K562 (cell line): ENCODE measurements at regions not wholly inside any gene's neighbourhood (a gene's known extent, or its start where the extent isn't known, plus 50 kb on each side); places are given as distances from the start of the nearest gene placed in this dataset.

Experiments used
- ATAC-seq: fragments of 200-7000 bp; cut with Tn5 transposase; 3 replicates; pipeline ENCODE4 v1.9.1; 2020; ENCODE audit warnings: moderate library complexity
- BruUV-seq: library from RNA; stranded (reverse); fragments of 400-500 nt; replicated peaks from 2 replicates; lab custom pipeline; 2021; lab: Mats Ljungman, UMichigan
- CTCF ChIA-PET: fragments of 300-600 bp; formaldehyde crosslinking; extraction: SDS; loops from one replicate; lab custom pipeline; 2021; ENCODE audit warnings: low intra/inter-chr PET ratio; lab: Yijun Ruan, JAX
- POLR2A ChIA-PET: fragments of 300-600, 350-650 bp; sonication (Branson Sonifier 250); formaldehyde crosslinking; extraction: SDS; loops from one replicate; lab custom pipeline; 2021; ENCODE audit warnings: antibody characterized with exemption, inconsistent platforms; lab: Yijun Ruan, JAX
- DNase-seq, 4 experiments: peaks; one replicate each; pipeline versions ENCODE4 v3.0.0 to v3.0.0-alpha.2; 2011 to 2018; ENCODE audit warnings: low spot score in 3 of 4, mixed read lengths in 3 of 4; ENCODE audit errors: extremely low read depth in 1 of 4
- FAIRE-seq: peaks from 2 replicates; lab custom pipeline; 2011; peaks lifted over from hg19 to GRCh38; lab: Jason Lieb, UNC
- H2AFZ ChIP-seq: 2 replicates; pipeline ENCODE4 v1.6.0; 2011; ENCODE audit warnings: low read depth, low read length, control low read depth, inconsistent platforms
- H3K27ac ChIP-seq: fragments of 200-600 bp; 3 replicates; pipeline ENCODE4 v1.8.0; 2011; ENCODE audit warnings: low read depth, mild to moderate bottlenecking, control low read depth, inconsistent platforms, low read length, moderate library complexity, mixed read lengths; ENCODE audit errors: extremely low read depth
- H3K27me3 ChIP-seq, 2 experiments: fragments of 300-600 bp in 1 of 2; 2 replicates in 1 of 2; 3 replicates in 1 of 2; pipeline versions ENCODE4 v1.6.0 to v1.8.0; 2011; ENCODE audit warnings: inconsistent platforms in 2 of 2, low read length in 2 of 2, mild to moderate bottlenecking in 1 of 2, mixed read lengths in 1 of 2, moderate library complexity in 1 of 2; ENCODE audit not compliant: control insufficient read depth in 2 of 2, insufficient read depth in 2 of 2
- H3K36me3 ChIP-seq: fragments of 300-600 bp; 3 replicates; pipeline ENCODE4 v1.8.0; 2011; ENCODE audit warnings: mild to moderate bottlenecking, low read length, inconsistent platforms; ENCODE audit not compliant: control insufficient read depth, insufficient read depth
- H3K4me1 ChIP-seq, 2 experiments: fragments of 200-600 bp in 1 of 2; replicated peaks in 1 of 2; 2 replicates in 1 of 2; 3 replicates in 1 of 2; pipeline versions ENCODE4 v1.5.1 to v1.8.0; 2011; ENCODE audit warnings: inconsistent platforms in 2 of 2, low read length in 2 of 2, mild to moderate bottlenecking in 1 of 2, mixed read lengths in 1 of 2, moderate library complexity in 1 of 2; ENCODE audit not compliant: control insufficient read depth in 2 of 2, insufficient read depth in 2 of 2
- H3K4me2 ChIP-seq: 2 replicates; pipeline ENCODE4 v1.6.1; 2011; ENCODE audit warnings: low read length, control low read depth, inconsistent platforms, mixed read lengths; ENCODE audit not compliant: insufficient read depth
- H3K4me3 ChIP-seq: fragments of 200-600 bp; sonication (generic), shearing (Covaris generic); 2 replicates; pipeline ENCODE4 v1.5.1; 2016; ENCODE audit warnings: control low read depth, inconsistent platforms
- H3K79me2 ChIP-seq: fragments of 200-600 bp; 3 replicates; pipeline ENCODE4 v1.8.0; 2011; ENCODE audit warnings: low read length, inconsistent platforms; ENCODE audit not compliant: control insufficient read depth, insufficient read depth
- H3K9ac ChIP-seq, 2 experiments: 2 replicates each; pipeline versions ENCODE4 v1.6.0 to v1.6.1; 2011; ENCODE audit warnings: low read depth in 2 of 2, low read length in 2 of 2, control low read depth in 1 of 2, inconsistent platforms in 1 of 2, mild to moderate bottlenecking in 1 of 2, mixed read lengths in 1 of 2; ENCODE audit not compliant: insufficient read depth in 1 of 2
- H3K9me1 ChIP-seq: one replicate; pipeline ENCODE4 v1.6.0; 2011; ENCODE audit warnings: inconsistent platforms, mild to moderate bottlenecking, low read length, moderate library complexity; ENCODE audit not compliant: control insufficient read depth, insufficient read depth
- H3K9me3 ChIP-seq: replicated peaks from 2 replicates; pipeline ENCODE4 v1.5.1; 2011; ENCODE audit warnings: low read depth, low read length, inconsistent platforms; ENCODE audit not compliant: control insufficient read depth, insufficient read depth
- H4K20me1 ChIP-seq: replicated peaks from 2 replicates; pipeline ENCODE4 v1.6.1; 2011; ENCODE audit warnings: low read length, inconsistent platforms, mixed read lengths; ENCODE audit not compliant: control insufficient read depth, insufficient read depth
- BRCA1 ChIP-seq, 2 experiments: fragments of 450-650 bp in 1 of 2; sonication (generic) in 1 of 2; formaldehyde crosslinking in 1 of 2; IDR thresholded peaks; 2 replicates each; pipeline versions ENCODE4 v1.5.0 to v1.6.1; 2017 to 2020; ENCODE audit warnings: mild to moderate bottlenecking in 1 of 2, missing genetic modification reagents in 1 of 2
- FOXP4 ChIP-seq: sonication (generic); formaldehyde crosslinking; IDR thresholded peaks from 2 replicates; pipeline ENCODE4 v1.8.0; 2022; ENCODE audit warnings: mild to moderate bottlenecking, missing genetic modification reagents, borderline replicate concordance
- SIX5 ChIP-seq, 2 experiments: IDR thresholded peaks; 2 replicates each; pipeline ENCODE4 v1.6.1; 2011; ENCODE audit warnings: low read length in 2 of 2, borderline replicate concordance in 1 of 2, low read depth in 1 of 2, mild to moderate bottlenecking in 1 of 2, moderate library complexity in 1 of 2; ENCODE audit not compliant: insufficient read depth in 1 of 2
- THAP12 ChIP-seq: fragments of 250-450 bp; sonication (Bioruptor Pico); IDR thresholded peaks from 2 replicates; pipeline ENCODE4 v1.9.0; 2021; ENCODE audit warnings: mild to moderate bottlenecking, inconsistent platforms
- ZBTB49 ChIP-seq: sonication (generic); formaldehyde crosslinking; IDR thresholded peaks from 2 replicates; pipeline ENCODE4 v1.8.0; 2022; ENCODE audit warnings: missing genetic modification reagents, mild to moderate bottlenecking, borderline replicate concordance
- ZKSCAN3 ChIP-seq: fragments of 250-450 bp; sonication (Bioruptor Pico); IDR thresholded peaks from 2 replicates; pipeline ENCODE4 v1.4.0; 2020
- ZNF699 ChIP-seq: fragments of 250-450 bp; sonication (Bioruptor Pico); IDR thresholded peaks from 2 replicates; pipeline ENCODE4 v1.8.0; 2021; ENCODE audit warnings: mild to moderate bottlenecking, moderate library complexity; ENCODE audit not compliant: insufficient replicate concordance
- WGBS: fragments of 100-300 bp; shearing (Covaris generic); methylation state at CpG from one replicate; pipeline ENCODE4 v1.1.6; 2016; ENCODE audit warnings: low coverage, mixed read lengths; ENCODE audit not compliant: insufficient coverage; ENCODE audit errors: missing lambda C conversion rate; 5-methylcytosine and 5-hydroxymethylcytosine counted together
- in situ Hi-C: fragments of 300-500 bp; cut with MboI; formaldehyde crosslinking; loops from 4 replicates; pipeline ENCODE4 v1.15.0; 2018; ENCODE audit warnings: inconsistent platforms, mixed read lengths
- intact Hi-C: fragments of 100-400 bp; cut with micrococcal nuclease; formaldehyde crosslinking; loops from 2 replicates; pipeline ENCODE4 v1.14.2; 2022

- Histone ChIP-seq H3K79me2 (no peaks in the 10 kb centered on the region), H3K4me2 (no peak overlapping the region), H3K4me1 (no peaks in the 10 kb centered on the region), H3K36me3 (no peaks in the 10 kb centered on the region), H3K9ac (no peak overlapping the region), H3K9me3 (no peaks in the 10 kb centered on the region), H3K4me3 (no peak overlapping the region)
- no TSS peak for BruUV-seq
- DNase-seq: no peak
- in situ Hi-C loops: no loop called here
- CTCF ChIA-PET: no interaction called here
- FAIRE-seq: no peak
- TF ChIP-seq BRCA1 (IDR thresholded peaks at IDR 0.05) (no peak), BRCA1 (CRISPR knock-in tag; IDR thresholded peaks at IDR 0.05) (no peak), ZNF699 (CRISPR knock-in tag) (no peak), ZKSCAN3 (CRISPR knock-in tag) (no peak), ZBTB49 (CRISPR knock-in tag) (no peak), SIX5 (IDR thresholded peaks at IDR 0.05; ENCODE audit: borderline replicate concordance in 1 of 2, insufficient read depth in 1 of 2, low read depth in 1 of 2, low read length in 2 of 2) (no peak), FOXP4 (CRISPR knock-in tag) (no peak), THAP12 (CRISPR knock-in tag) (no peak)
- TF ChIP-seq, all 486 proteins: peak for 0
- Histone ChIP-seq H3K9me1 (no peaks in the 10 kb centered on the region), H3K27ac (no peak overlapping the region), H2AFZ (no peak overlapping the region), H3K27me3 (no peaks in the 10 kb centered on the region), H4K20me1 (no peaks in the 10 kb centered on the region)
- intact Hi-C loops: no loop called here
- POLR2A ChIA-PET: no interaction called here
- no peak for ATAC-seq
- 0% methylated on average over 3 of the region's 3 CpGs for WGBS
These were observed 272.3 kb upstream of the RAG2 start for GRCh38 chr11:36870361-36870760.
